MCF 10A (cell line): ENCODE measurements at regions not wholly inside any gene's neighbourhood (a gene's known extent, or its start where the extent isn't known, plus 50 kb on each side); places are given as distances from the start of the nearest gene placed in this dataset.

Experiments
- BruUV-seq: library from RNA; stranded (reverse); fragments of 400-500 nt; replicated peaks from 2 replicates; lab custom pipeline; 2021; lab: Mats Ljungman, UMichigan
- CTCF ChIA-PET: fragments of 300-600 bp; sonication (Branson Sonifier 250); formaldehyde crosslinking; extraction: SDS; loops from one replicate; lab custom pipeline; 2021; ENCODE audit warnings: antibody characterized with exemption, inconsistent platforms; lab: Yijun Ruan, JAX
- POLR2A ChIA-PET: fragments of 300-600, 350-650 bp; sonication (Branson Sonifier 250); formaldehyde crosslinking; extraction: SDS; loops from one replicate; lab custom pipeline; 2020; ENCODE audit warnings: antibody characterized with exemption, inconsistent platforms; lab: Yijun Ruan, JAX
- DNase-seq: peaks from one replicate; pipeline ENCODE4 v3.0.0-alpha.2; 2018; ENCODE audit not compliant: unreplicated experiment
- H3K27ac Mint-ChIP-seq: one replicate; pipeline ENCODE4 v1.8.0; 2022; ENCODE audit warnings: mild to moderate bottlenecking, low read depth, mixed read lengths; ENCODE audit not compliant: unreplicated experiment
- H3K27me3 Mint-ChIP-seq: one replicate; pipeline ENCODE4 v1.8.0; 2022; ENCODE audit warnings: mixed read lengths; ENCODE audit not compliant: insufficient read depth, unreplicated experiment
- H3K36me3 Mint-ChIP-seq: one replicate; pipeline ENCODE4 v1.8.0; 2022; ENCODE audit warnings: mild to moderate bottlenecking, moderate library complexity, mixed read lengths; ENCODE audit not compliant: insufficient read depth, unreplicated experiment
- H3K4me1 Mint-ChIP-seq: one replicate; pipeline ENCODE4 v1.8.0; 2022; ENCODE audit warnings: mixed read lengths; ENCODE audit not compliant: insufficient read depth, unreplicated experiment
- H3K4me3 Mint-ChIP-seq: one replicate; pipeline ENCODE4 v1.8.0; 2022; ENCODE audit warnings: mild to moderate bottlenecking, moderate library complexity, mixed read lengths; ENCODE audit not compliant: unreplicated experiment
- H3K9me3 Mint-ChIP-seq: one replicate; pipeline ENCODE4 v1.8.0; 2022; ENCODE audit warnings: mixed read lengths; ENCODE audit not compliant: unreplicated experiment
- CTCF ChIP-seq: fragments of 200-600 bp; IDR thresholded peaks from one replicate; pipeline ENCODE4 v1.8.0; 2022; ENCODE audit warnings: antibody characterized with exemption, mild to moderate bottlenecking; ENCODE audit not compliant: unreplicated experiment
- intact Hi-C: fragments of 100-400 bp; cut with micrococcal nuclease; formaldehyde crosslinking; loops from 2 replicates; pipeline ENCODE4 v1.14.1; 2022

- TF ChIP-seq CTCF, result no peak
- Mint-ChIP-seq H3K27me3 (no peaks in the 10 kb centered on the region), H3K4me1 (no peaks in the 10 kb centered on the region), H3K27ac (no peak overlapping the region), H3K36me3 (no peaks in the 10 kb centered on the region), H3K4me3 (no peak overlapping the region), H3K9me3 (peaks cover 7% of the 10 kb centered on the region)
- CTCF ChIA-PET, result no interaction called here
- POLR2A ChIA-PET, result no interaction called here
- BruUV-seq, result no TSS peak
- no peak for DNase-seq
- intact Hi-C loops, result no loop called here
Observed at GRCh38 chr18:25422230-25422629, 70.3 kb upstream of the ZNF521 start.

GRCh38 chr18:25420077-25420825, 68.3 kb upstream of the ZNF521 start:
- Mint-ChIP-seq H3K36me3 (no peaks in the 10 kb centered on the region), H3K9me3 (peaks cover 17% of the 10 kb centered on the region), H3K27me3 (no peaks in the 10 kb centered on the region), H3K4me3 (no peak overlapping the region), H3K27ac (no peak overlapping the region), H3K4me1 (no peaks in the 10 kb centered on the region)
- no peak for TF ChIP-seq CTCF
- ChIA-PET POLR2A (no interaction called here), CTCF (no interaction called here)
- BruUV-seq, result no TSS peak
- no peak for DNase-seq
- intact Hi-C loops, result no loop called here

- H3K9me3 Mint-ChIP-seq, result peaks cover 17% of the 10 kb centered on the region
- no peak overlapping the region for H3K27ac Mint-ChIP-seq
- no peaks in the 10 kb centered on the region for H3K4me1 Mint-ChIP-seq
- no TSS peak for BruUV-seq
- H3K4me3 Mint-ChIP-seq, result no peak overlapping the region
- no peaks in the 10 kb centered on the region for H3K27me3 Mint-ChIP-seq
- no peak for TF ChIP-seq CTCF
- no peaks in the 10 kb centered on the region for H3K36me3 Mint-ChIP-seq
- no peak for DNase-seq
- POLR2A ChIA-PET, result no interaction called here
- intact Hi-C loops, result no loop called here
- CTCF ChIA-PET, result no interaction called here
Observed at GRCh38 chr18:25416374-25416773, 64.4 kb upstream of the ZNF521 start.

- POLR2A ChIA-PET, result no interaction called here
- DNase-seq, result no peak
- H3K4me1 Mint-ChIP-seq, result no peaks in the 10 kb centered on the region
- peaks cover 6% of the 10 kb centered on the region for H3K36me3 Mint-ChIP-seq
- no peak overlapping the region for H3K27ac Mint-ChIP-seq
- H3K27me3 Mint-ChIP-seq, result no peaks in the 10 kb centered on the region
- CTCF ChIA-PET, result no interaction called here
- intact Hi-C loops, result no loop called here
- peaks cover 22% of the 10 kb centered on the region for H3K9me3 Mint-ChIP-seq
- BruUV-seq, result no TSS peak
- TF ChIP-seq CTCF, result no peak
- H3K4me3 Mint-ChIP-seq, result no peak overlapping the region
Observed at GRCh38 chr18:25409971-25410370, 58.0 kb upstream of the ZNF521 start.
